ENCODE measurements at regions not wholly inside any gene's neighbourhood (a gene's known extent, or its start where the extent isn't known, plus 50 kb on each side); places are given as distances from the start of the nearest gene placed in this dataset.

GRCh38 chr15:95266451-95267061 lies 1035.2 kb downstream of the MCTP2 start:
- no peak for TF ChIP-seq GABPA (IDR thresholded peaks at IDR 0.05; ENCODE audit: borderline replicate concordance, insufficient read depth, low read length)
- TF ChIP-seq, protein P1, sequence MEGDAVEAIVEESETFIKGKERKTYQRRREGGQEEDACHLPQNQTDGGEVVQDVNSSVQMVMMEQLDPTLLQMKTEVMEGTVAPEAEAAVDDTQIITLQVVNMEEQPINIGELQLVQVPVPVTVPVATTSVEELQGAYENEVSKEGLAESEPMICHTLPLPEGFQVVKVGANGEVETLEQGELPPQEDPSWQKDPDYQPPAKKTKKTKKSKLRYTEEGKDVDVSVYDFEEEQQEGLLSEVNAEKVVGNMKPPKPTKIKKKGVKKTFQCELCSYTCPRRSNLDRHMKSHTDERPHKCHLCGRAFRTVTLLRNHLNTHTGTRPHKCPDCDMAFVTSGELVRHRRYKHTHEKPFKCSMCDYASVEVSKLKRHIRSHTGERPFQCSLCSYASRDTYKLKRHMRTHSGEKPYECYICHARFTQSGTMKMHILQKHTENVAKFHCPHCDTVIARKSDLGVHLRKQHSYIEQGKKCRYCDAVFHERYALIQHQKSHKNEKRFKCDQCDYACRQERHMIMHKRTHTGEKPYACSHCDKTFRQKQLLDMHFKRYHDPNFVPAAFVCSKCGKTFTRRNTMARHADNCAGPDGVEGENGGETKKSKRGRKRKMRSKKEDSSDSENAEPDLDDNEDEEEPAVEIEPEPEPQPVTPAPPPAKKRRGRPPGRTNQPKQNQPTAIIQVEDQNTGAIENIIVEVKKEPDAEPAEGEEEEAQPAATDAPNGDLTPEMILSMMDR (IDR thresholded peaks at IDR 0.05; ENCODE audit: control extremely low read depth in 1 of 3, insufficient read depth in 1 of 3, low read depth in 1 of 3, low read length in 3 of 3) = no peak
- no peak for TF ChIP-seq RAD21 (IDR thresholded peaks at IDR 0.05 in 1 of 2, conservative IDR thresholded peaks at IDR 0.05 in 1 of 2; ENCODE audit: low read depth in 2 of 2, low read length in 2 of 2)
- TF ChIP-seq BACH1 (IDR thresholded peaks at IDR 0.05; ENCODE audit: low read length) = no peak
- TF ChIP-seq, protein P2, sequence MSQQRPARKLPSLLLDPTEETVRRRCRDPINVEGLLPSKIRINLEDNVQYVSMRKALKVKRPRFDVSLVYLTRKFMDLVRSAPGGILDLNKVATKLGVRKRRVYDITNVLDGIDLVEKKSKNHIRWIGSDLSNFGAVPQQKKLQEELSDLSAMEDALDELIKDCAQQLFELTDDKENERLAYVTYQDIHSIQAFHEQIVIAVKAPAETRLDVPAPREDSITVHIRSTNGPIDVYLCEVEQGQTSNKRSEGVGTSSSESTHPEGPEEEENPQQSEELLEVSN (IDR thresholded peaks at IDR 0.05) = no peak
- TF ChIP-seq RBBP5 (IDR thresholded peaks at IDR 0.05; ENCODE audit: borderline replicate concordance, low read depth, low read length) = no peak
- TF ChIP-seq HDAC2 (IDR thresholded peaks at IDR 0.05; ENCODE audit: borderline replicate concordance in 1 of 2, low read depth in 2 of 2, low read length in 2 of 2) = no peak

Data from H1 (cell line).